ENCODE measurements at regions not wholly inside any gene's neighbourhood (a gene's known extent, or its start where the extent isn't known, plus 50 kb on each side); places are given as distances from the start of the nearest gene placed in this dataset.

- TF ChIP-seq CTCF (IDR thresholded peaks at IDR 0.05) (no peak), POLR2A (IDR thresholded peaks at IDR 0.05) (no peak)
Measured at GRCh38 chr2:41062336-41062735, 610.4 kb upstream of the SLC8A1 start.
